ENCODE measurements at regions not wholly inside any gene's neighbourhood (a gene's known extent, or its start where the extent isn't known, plus 50 kb on each side); places are given as distances from the start of the nearest gene placed in this dataset.

DNA sequence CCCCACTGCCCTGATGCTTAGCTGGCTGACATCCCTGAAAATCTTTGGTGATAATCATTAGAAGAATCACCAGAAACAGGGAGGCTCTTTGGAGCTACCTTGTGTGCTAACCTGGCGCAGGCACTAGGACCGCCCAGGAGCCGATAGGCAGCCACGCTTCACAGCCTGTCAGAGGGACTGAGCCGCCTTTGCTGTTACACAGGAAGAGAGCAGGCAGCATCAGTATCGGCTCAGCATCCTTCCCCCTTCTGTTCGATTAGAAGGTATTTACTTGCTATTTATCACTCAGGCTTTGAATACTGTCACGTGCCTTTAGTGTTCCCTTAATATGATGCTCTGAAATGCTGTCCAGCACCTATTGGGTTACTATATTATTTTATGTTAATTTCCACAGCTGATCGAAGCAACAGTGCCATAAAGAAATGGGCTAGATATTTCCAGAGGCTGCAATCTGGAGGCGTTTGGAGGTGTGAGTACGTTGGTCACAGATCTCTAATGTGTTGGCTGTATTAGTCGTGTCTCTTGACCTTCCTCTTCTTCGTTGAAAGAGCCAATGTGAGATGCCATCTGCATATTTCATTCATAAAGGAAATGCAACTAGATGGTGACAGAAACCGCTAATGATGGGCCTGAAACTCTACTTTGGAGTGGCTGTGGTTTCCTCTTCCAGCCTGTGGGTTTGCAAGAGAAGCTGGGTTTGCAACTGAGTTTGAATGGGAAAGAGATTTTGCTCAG, 110.4 kb upstream of the RAB27B start:
- DNase-seq: peak; percentile 61

GRCh38 chr18:54718408-54718773, 109.9 kb upstream of the RAB27B start:
- DNase-seq: no peak

DNA sequence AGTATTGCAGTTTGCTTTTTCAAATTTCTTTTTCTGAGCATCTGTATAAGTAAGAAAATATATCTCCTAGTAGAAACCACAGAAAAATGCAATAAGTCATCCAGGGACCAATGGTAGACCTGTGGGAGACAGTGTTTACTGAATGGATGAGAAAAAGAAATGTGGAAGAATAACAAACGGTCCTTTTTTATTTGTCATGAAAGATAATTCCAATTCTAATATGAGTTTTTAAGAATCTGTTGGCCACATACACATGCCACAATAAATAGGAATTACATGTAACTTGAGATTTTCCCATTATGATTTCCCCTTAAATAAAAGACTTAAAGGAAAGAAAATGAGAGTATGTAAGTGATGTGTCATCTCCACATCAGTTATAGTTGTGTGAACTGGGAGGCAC, 107.7 kb upstream of the RAB27B start:
- DNase-seq: no peak

- DNase-seq: no peak
Measured at GRCh38 chr18:54726143-54726542, 102.1 kb upstream of the RAB27B start.

GRCh38 chr18:54734059-54734458, 94.2 kb upstream of the RAB27B start:
- DNase-seq: no peak

GRCh38 chr18:54736981-54737380, 91.3 kb upstream of the RAB27B start:
- no peak for DNase-seq

DNA sequence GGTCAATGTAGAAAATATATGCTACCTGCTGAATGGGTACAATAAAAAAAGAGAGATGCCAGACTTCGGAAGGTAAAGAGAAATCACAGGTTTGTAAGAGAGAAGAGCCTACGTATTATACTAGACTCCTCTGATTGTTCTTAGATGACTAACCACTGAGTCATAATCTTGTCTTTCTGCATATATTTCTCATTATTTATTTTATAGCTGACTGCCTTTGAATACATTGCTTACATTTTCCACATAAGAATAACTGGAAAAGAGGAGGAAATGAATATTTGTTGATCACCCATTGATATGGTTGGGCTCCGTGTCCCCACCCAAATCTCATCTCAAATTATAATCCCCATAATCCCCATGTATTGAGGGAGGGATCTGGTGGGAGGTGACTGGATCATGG, 90.3 kb upstream of the RAB27B start:
- no peak for DNase-seq

GRCh38 chr18:54739476-54739875, 88.8 kb upstream of the RAB27B start:
- DNase-seq: no peak

DNA sequence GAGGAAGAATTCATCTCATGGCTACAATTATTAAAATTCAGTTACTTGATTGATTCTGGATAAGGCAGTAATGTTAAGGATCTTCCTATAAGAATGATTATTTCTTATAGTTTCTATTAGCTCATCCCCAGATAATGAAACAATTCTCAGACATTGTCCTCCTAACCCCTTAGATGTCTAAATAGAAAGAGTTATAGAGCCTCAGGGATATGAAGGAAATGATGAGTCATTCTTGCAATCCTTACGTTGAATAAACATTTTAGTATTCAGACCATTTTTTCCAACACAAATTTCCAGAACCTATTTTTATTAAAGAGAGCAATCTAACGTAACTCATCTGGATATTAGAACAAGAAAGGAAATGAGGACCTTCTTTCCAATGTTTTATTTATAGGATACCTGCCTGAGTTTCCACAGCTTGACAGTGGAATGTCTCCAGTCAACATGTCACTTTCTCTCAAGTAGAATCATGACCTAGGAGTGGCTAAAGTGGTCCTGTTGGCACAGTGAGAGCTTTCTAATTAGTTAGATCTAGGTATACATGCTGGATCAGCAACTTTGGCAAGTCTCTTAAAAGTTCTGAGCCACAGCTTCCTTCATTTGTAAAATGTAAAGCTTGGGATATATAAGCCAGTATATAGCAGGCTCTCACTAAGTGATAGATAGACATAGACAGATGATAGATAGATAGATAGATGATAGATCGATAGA, 88.0 kb upstream of the RAB27B start:
- DNase-seq: no peak

- no peak for DNase-seq
Measured at GRCh38 chr18:54742120-54742519, 86.2 kb upstream of the RAB27B start.

DNA sequence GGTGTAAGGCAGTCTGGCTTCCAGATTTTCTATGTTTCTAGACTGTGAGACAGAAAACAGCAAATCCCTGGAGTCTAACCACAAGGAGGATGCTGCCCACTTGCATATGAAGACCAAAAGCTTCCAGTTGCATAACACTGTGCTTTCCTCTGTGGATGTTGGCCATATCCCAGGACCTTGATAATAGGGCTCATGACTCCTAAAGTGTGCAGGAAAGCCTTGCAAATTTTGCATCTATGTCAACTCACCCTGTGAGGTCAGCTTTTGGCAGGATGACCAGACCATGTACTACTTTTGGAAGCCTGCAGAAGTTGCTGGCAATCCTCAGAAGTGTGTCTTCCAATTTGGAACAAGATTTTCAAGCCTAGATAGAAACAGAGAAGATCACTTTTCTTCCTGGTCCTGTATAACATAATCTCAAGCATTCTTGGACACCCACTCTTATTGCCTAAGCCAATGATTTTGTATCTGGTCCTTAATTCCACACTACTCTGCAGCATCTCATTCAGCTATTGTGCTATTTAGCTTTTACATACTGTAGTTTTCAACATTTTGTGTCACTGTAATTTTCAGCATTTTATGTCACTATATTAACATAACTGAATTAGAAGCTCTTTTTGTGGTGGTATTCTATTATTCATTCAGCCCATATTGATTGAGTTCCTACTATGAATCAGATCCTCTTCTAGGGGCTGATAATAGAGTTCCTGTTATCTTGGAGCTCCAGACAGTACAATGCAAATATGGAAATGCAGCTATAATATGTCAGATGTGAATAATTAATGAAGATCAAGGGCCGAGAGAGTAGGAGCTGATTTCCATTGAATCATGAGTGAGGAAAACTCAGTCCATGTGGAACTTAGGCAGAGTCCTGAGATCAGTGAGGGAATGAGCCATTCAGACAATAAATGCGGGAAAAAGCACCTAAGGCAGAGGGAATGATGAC, 85.3 kb upstream of the RAB27B start:
- no peak for DNase-seq

- DNase-seq: no peak
Measured at GRCh38 chr18:54743605-54743995, 84.7 kb upstream of the RAB27B start.

DNA sequence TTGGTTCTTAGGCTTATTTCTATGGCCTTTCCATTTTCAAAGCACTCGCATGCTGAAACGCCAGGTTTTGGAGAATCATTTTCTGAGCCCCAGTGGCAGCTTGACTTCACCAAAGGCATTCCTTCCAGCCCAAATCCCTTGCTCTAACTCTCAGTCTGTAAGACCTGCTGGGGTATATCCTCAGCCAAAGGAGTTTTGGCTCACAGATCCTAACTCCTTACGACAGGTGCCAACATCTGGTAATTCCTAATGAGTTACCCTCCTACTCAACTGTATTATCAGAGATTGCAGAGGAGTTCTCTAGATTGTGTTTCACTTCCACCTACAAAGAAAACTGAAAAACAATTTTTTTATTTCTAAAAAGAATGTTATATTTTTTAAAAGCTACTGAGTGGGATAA, 79.0 kb upstream of the RAB27B start:
- no peak for DNase-seq

DNA sequence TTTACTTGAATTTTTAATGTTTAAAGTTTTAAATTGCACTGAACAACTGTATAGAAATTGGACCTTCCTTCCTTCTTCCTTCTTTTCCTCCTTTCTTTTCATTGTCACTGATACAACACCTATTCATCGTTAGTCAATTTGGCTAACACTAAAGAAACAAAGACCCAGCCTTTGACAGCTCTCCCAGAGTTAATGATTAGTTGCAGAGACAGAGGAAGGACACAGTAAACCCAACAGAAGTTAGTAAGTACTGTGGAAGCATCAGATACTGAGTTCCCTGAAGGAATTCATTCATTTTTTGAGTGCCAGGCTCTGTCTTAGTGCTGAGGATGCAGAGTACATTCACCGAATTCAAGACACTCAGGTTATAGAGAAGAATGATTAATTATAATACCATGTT, 77.9 kb upstream of the RAB27B start:
- DNase-seq: no peak

GRCh38 chr18:54752185-54752584, 76.1 kb upstream of the RAB27B start:
- no peak for DNase-seq

DNA sequence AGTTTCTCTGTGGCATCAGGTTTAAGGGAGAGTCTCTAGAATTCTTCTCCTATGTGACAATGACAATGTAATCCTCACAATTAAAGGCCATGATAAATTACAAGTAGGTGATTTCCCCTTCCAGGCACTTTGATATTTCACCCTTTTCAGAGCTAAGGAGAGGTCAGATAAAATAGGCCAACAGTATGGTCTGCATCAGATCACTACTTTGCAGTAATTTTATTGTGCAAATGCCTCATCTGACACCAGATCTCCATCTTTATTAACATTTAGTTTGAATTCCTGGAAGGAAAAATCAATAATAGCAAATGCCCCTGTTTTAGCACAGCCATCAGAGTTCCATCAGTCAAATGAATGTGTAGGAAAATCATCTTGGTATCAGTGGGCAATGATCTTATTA, 72.8 kb upstream of the RAB27B start:
- DNase-seq: no peak

DNA sequence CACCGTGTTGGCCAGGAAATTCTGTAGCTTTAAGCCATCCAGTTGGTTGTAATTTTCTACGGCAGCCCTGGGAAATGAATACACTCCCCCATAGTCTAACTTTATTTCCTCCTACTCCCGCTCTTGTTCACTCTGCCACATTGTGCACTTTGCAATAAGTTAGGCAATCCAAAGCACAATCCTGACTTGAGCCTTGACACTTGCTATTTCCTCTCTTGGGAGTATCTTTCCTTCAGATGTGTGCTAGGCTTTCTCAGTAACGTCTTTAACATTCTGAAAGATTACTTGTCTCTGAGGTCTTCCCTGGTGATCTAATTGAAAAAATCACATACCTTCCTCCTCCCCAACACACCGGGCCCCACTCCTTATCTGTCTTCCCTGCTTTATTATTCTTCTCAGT, 65.9 kb upstream of the RAB27B start:
- no peak for DNase-seq

DNA sequence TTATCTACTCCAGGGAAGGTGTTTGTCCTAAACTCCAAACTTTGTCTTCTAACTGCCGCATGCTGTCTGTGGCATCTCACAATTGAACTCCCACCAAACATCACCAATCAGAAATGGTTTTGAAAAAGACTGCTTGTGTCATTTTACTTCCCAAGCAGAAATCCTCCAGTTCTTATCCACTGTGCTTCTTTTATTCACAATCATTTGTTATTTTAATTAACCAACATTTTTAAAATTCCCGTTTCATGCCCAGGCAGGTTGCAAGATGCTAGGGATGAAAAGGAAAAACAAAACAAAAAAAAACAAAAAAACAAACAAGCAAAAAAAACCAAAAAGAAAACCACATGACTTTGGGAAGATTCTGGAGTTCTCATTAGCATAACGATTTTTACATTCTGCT, 63.5 kb upstream of the RAB27B start:
- no peak for DNase-seq

- DNase-seq: no peak
Measured at GRCh38 chr18:54765636-54766375, 62.5 kb upstream of the RAB27B start.

DNA sequence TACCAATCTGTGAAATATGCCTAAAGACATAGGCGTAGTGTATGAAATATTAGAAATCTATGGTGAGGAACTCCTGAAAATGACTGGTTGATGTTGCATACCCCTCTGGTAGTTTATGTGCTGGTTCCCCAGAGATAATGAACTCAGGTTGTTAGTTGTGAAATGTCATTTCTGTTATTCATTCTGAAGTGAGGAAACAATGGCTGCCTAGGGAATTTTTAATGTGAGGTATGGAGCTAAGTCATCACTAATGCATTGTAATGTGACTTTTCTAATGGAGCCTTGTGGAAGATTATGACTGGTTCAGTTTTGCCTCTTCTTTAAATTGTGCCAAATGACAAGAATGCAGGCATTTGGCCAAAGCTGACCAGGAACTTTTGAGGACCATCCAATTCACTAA, 61.6 kb upstream of the RAB27B start:
- no peak for DNase-seq

GRCh38 chr18:54767098-54767497, 61.2 kb upstream of the RAB27B start:
- DNase-seq: no peak

GRCh38 chr18:54769526-54770464, 58.5 kb upstream of the RAB27B start:
- DNase-seq: no peak

Data from NK-92 treated with Interleukin-12 subunit alpha and Interleukin-12 subunit beta, amount 100 ng/mL, for 24 hours (cell line).